NCI-H1694 (cell line): ENCODE measurements at regions not wholly inside any gene's neighbourhood (a gene's known extent, or its start where the extent isn't known, plus 50 kb on each side); places are given as distances from the start of the nearest gene placed in this dataset.

ENCODE experiments used
- DNase-seq: peaks from one replicate; lab custom pipeline; 2025; lab: John Stamatoyannopoulos, UW

GRCh38 chr11:128328955-128329551 lies 258.3 kb downstream of the ETS1 start:
- DNase-seq, result no peak

DNA sequence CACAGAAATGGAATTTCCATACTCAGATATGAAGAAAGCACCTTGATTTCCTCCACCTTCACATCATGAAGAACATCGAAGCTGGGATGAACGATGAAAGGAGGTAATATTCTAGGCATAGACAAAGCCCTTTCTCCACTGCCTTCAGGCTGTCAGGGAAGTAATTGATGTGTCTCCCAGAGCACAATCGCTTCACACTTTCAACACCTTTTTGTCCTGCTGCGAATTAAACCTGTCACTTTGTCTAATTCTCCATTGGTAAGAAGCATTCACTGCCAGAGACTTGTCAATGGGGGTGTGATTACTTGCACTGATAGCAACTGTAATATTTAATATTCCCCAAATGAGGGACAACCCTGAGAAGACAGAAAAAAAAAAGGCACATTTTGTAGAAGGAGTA lies 260.1 kb downstream of the ETS1 start:
- DNase-seq, result no peak

DNA sequence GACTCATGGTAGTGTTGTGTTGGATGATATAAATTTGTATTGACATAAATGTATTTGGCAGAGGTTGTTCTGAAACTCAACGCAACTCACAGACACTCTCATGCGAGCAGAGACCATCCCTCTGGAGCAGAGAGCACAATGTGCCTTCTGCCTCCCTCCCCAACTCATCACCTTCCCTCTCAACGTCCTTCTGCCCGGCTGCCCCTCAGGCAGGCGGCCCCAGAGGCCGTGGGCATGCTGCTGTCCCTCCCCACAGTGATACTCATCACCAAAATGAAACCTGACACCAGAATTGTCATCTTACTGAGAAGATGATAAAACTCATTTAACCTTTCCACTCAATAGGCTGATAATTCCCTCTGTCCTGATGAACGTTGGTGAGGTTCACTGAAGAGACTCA lies 260.6 kb downstream of the ETS1 start:
- DNase-seq, result no peak

DNA sequence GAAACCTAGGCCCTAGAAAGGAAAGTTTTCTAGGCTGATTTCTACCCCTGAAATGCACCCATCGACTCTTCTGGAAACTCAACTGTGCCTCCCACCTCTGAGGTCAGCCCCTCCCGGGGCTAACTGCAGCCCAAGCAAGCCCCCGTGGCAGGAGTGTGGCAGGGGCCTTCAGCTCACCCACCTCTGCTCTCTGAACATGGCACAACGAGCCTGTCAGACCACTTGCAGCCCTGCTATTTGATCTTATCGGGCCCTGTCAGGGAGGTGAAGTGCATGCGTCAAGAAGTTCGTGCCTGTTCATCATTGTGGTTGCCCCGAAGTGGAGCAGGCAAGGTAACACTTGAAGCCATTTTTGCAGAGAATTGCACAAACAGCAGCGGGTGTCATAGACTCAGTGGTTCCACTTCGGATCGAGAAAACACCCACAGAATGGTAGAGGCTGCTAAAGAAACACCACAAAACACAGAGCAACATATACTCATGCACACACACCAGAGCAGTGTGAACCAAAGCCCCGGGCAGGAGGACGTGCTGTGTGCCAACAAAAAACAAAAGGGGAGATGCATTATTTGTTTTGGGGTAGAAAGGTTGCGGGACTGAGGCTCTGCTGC lies 262.7 kb downstream of the ETS1 start:
- DNase-seq, result no peak

- no peak for DNase-seq
Measured at GRCh38 chr11:128324051-128324481, 263.3 kb downstream of the ETS1 start.

GRCh38 chr11:128323381-128323780 lies 264.0 kb downstream of the ETS1 start:
- DNase-seq, result no peak

GRCh38 chr11:128318856-128319474 lies 268.4 kb downstream of the ETS1 start:
- DNase-seq, result no peak

GRCh38 chr11:128316541-128317227 lies 270.7 kb downstream of the ETS1 start:
- DNase-seq, result no peak

GRCh38 chr11:128315933-128316332 lies 271.4 kb downstream of the ETS1 start:
- no peak for DNase-seq

DNA sequence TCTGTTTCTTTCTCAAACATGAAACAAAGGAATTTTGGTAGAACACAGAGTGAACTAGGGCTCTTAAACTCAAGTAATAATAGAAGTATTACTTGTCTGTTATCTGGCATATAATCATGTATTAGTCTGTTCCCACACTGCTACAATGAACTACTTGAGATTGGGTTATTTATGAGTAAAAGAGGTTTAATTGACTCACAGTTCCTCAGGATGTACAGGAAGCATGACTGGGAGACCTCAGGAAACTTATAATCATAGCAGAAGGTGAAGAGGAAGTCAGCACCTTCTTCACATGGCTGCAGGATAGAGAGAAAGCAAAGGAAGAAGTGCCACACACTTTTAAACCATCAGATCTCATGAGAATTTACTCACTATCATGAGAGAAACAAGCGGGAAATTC lies 273.4 kb downstream of the ETS1 start:
- no peak for DNase-seq

DNA sequence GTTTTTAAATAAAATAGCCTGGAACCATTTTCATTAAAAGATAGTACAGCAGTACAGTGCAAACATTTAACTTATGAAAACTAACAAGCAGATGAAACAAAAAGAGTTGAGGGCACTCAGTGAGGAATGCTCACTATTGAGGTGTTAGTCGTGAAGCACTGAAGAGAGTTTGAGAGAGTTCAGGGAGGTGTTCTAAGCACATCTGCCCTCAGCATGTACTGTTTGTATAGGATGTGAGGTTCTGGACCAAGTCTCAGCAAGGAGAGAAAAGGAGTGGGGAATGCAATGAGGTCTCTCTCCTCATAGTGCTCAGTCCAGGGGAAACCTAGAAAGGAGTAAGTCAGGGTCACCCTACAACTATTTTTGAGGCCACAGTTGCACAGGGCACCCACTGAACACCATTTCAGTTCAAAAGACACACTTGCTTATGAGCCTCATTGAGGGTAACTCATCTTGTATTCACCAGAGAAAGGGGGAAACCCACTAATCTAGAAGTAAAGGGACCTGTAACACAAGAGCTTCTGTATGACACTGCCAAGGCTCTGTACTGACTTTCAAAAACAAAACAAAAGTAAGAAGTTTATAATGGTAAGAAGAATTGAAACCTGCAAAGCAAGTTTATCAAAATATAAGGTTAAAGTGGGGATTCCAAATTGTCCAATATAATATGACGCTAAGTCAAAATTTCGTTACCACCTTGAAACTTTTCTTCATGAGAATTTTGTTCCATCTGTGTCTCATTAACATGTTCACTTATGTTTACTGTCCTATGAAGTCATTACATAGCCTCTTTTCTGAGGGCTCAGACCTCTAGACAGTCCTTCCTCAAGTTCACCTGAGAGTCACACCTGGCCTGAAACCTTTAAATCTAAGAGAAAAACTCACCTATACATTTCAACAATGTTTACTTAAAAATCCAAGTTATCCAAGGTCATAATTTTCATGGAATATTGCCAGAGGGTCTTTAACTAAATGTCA lies 275.3 kb downstream of the ETS1 start:
- no peak for DNase-seq

DNA sequence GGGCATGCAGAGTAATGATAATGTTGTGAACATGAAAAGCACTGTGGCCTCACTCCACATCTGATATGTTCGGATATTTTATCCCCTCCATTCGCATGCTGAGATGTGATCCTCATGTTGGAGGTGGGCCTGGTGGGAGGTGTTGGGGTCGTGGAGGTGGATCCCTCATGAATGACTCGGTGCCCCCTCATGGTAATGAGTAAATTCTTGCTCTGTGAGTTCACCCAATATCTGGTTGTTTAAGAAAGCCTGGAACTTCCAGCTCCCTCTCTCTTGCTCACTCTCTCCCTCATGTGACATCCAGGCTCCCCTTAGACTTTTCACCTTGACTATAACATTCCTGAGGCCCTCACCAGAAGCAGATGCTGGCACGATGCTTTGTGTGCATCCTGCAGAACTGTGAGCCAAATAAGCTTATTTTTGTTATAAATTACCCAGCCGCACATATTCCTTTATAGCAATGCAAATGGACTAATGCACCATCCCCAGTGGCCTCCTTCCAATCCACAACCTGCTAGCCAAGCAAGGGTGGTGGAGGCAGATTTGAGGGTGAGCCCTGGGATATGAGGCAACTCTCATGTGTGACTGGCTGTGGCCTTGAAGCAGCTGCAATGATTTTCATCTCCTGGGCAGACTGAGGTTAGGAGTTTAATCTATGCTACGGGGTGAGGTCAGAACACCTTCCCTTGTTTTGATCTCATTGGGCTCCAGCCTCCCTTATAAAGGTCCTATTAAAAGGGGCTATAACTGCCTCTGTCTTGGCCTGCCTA lies 276.5 kb downstream of the ETS1 start:
- DNase-seq, result no peak

GRCh38 chr11:128310005-128310404 lies 277.4 kb downstream of the ETS1 start:
- DNase-seq, result no peak

GRCh38 chr11:128308794-128309193 lies 278.6 kb downstream of the ETS1 start:
- no peak for DNase-seq

GRCh38 chr11:128305588-128305987 lies 281.8 kb downstream of the ETS1 start:
- no peak for DNase-seq

GRCh38 chr11:128304666-128305485 lies 282.5 kb downstream of the ETS1 start:
- DNase-seq, result no peak

DNA sequence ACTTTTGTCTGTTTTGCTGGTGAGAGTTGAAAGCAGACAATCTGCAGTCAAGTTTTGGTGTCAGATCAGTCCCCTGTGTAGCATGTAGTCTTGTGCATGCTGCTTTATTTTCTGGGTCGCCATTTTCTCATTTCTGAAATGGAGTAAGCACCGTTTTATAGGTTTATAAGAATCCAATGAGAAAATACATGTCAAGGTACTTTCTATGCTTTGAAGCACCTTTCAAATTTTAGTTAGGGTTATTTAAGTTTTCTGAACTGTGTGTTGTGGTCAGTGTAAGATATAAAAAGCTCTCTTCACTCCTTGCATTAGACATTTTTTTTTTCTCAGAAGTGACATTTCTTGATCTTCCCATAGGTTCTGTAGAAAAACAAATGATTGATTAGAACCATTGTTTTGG lies 283.2 kb downstream of the ETS1 start:
- DNase-seq, result no peak

DNA sequence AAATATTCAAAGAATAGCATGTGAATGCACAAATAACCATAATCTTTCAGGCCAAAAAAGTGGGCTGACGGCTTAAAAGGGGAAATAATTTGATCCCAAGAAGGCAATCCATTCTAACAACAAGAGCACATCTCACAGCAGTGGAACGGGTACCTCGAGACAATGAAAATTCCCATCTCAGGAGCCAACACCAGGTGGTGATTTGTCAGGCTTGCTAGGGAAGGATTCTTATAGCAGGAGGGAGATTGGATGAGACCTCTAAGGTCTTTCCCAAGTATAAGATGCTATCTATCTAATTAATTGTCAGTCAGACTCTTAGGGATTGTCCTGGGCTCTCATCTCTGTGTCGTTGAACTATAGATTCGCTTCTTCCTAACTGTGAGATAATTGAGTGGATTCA lies 284.0 kb downstream of the ETS1 start:
- DNase-seq, result no peak

DNA sequence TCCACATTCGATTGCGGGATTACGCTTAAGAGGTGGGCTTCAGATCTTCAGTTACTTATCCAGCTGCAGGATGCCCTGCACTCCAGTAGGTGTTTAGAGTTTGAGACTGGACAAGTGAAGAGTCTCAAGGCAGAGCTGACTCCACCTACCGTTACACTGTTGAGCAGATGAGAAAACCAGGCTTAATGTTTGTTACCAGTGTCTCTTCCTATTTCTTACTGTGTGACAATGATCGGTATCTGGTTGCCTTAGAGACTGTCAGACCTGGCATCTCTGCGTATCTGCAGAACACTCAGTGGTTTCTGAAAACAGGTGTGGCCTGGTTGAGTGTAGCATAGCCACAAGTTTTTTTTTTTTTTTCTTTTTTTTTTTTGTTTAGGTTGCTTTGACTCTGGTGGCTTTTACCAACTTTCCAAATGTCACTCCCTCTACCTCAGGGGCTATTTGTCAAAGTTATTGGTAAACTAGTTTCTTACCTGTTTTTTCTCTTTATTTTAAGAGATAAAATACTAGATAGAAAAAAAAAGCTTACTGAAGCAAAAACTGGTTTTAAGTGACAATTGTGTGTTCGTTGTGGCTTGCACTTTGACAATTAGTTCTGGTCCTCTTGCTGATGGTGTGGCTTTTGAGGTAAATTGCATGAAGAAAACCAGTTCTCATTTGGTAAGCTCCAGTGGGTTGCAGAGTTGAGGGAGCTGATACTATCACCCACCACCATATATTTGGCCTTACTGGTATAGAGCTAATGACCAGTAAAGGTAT lies 284.8 kb downstream of the ETS1 start:
- no peak for DNase-seq

DNA sequence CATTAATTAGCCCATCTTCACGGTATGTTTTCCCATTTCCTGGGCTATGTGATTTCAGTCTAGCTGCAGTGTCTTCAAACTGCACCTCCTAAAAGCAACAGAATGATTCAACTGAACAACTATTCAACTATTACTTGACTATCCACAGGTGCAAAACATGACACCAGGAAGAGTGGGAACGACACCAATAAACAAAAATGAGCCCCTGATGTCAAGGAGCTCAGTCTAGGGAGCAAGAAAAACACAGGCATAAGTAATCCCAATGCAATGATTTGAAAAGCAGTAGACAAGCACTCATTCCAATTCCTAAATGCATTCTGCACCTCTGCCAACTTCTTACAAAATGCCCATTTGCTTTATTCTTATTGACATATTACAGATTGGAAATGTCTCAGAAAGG lies 285.6 kb downstream of the ETS1 start:
- no peak for DNase-seq
